Kidney (tissue), 10 donors: ENCODE measurements at regions not wholly inside any gene's neighbourhood (a gene's known extent, or its start where the extent isn't known, plus 50 kb on each side); places are given as distances from the start of the nearest gene placed in this dataset.
"Not testable (repeated sequence)": the region's sequence is repeated elsewhere in the genome, so short reads cannot be mapped to it uniquely, and the experiment has no call there.

Experiments
- DNase-seq, 5 donors: peaks; one replicate each; pipeline ENCODE4 v3.0.0-alpha.2; 2013 to 2020
- FAIRE-seq: peaks from 2 replicates; lab custom pipeline; 2012; peaks lifted over from hg19 to GRCh38; lab: Jason Lieb, UNC
- H3K27ac ChIP-seq, 2 donors: one replicate each; pipeline ENCODE4 v1.7.0; 2013; ENCODE audit warnings: low read depth in 2 of 2, low read length in 2 of 2, inconsistent platforms in 1 of 2
- H3K27me3 ChIP-seq: one replicate; pipeline ENCODE4 v1.7.1; 2013; ENCODE audit warnings: low read length, inconsistent platforms; ENCODE audit not compliant: control insufficient read depth, insufficient read depth
- H3K36me3 ChIP-seq, 3 donors: one replicate each; pipeline versions ENCODE4 v1.7.0 to v1.7.1; 2013; ENCODE audit warnings: low read length in 3 of 3, control low read depth in 1 of 3, inconsistent platforms in 1 of 3; ENCODE audit not compliant: insufficient read depth in 3 of 3, control insufficient read depth in 2 of 3
- H3K4me1 ChIP-seq, 3 donors: one replicate each; pipeline versions ENCODE4 v1.7.0 to v1.7.1; 2013; ENCODE audit warnings: low read length in 3 of 3, inconsistent platforms in 1 of 3, low read depth in 1 of 3; ENCODE audit not compliant: control insufficient read depth in 2 of 3, insufficient read depth in 2 of 3
- H3K4me3 ChIP-seq, 3 donors: one replicate each; pipeline versions ENCODE4 v1.7.0 to v1.8.1; 2013; ENCODE audit warnings: low read length in 3 of 3, control low read depth in 1 of 3, inconsistent platforms in 1 of 3
- H3K9ac ChIP-seq, 3 donors: one replicate each; pipeline versions ENCODE4 v1.7.0 to v1.7.1; 2013; ENCODE audit warnings: low read length in 3 of 3, control low read depth in 1 of 3, inconsistent platforms in 1 of 3
- H3K9me3 ChIP-seq, 3 donors: one replicate each; pipeline versions ENCODE4 v1.7.0 to v1.7.1; 2013; ENCODE audit warnings: low read length in 3 of 3, control low read depth in 1 of 3, inconsistent platforms in 1 of 3; ENCODE audit not compliant: control insufficient read depth in 2 of 3, insufficient read depth in 1 of 3
- intact Hi-C: fragments of 100-400 bp; cut with DNase I; formaldehyde crosslinking; loops from one replicate; pipeline ENCODE4 v1.11.1; 2022
- donor health status: control.
- donor health status: control.
- donor health status: DM: yes; HTN: yes; CAD: no.
- donor health status: Normal renal cell carcinoma (clear cell type).

DNA sequence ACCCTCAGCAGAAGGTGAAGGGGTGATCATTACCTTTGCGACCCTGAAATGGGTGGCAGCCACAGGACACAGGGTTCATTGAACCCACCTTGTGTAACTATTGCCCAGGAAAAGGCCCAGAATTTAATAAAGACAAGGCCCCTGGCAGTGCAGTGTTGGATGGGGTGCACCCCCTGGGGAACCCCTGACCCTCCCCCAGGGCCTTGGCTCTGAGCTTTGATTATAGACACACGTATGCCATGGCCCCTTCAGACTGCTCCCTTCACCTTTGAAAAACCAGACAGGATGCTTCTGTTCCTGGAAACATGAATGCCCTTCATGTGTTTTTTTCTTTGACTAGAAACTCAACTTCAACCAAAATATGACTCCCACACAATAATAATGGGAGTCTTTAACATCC lies 93.1 kb downstream of the POTEH start:
- H3K4me3 ChIP-seq, DNase-seq, H3K27ac ChIP-seq, H3K9ac ChIP-seq, H3K27me3 ChIP-seq, H3K9me3 ChIP-seq, H3K36me3 ChIP-seq, intact Hi-C loops, H3K4me1 ChIP-seq, FAIRE-seq: not testable (repeated sequence)

DNA sequence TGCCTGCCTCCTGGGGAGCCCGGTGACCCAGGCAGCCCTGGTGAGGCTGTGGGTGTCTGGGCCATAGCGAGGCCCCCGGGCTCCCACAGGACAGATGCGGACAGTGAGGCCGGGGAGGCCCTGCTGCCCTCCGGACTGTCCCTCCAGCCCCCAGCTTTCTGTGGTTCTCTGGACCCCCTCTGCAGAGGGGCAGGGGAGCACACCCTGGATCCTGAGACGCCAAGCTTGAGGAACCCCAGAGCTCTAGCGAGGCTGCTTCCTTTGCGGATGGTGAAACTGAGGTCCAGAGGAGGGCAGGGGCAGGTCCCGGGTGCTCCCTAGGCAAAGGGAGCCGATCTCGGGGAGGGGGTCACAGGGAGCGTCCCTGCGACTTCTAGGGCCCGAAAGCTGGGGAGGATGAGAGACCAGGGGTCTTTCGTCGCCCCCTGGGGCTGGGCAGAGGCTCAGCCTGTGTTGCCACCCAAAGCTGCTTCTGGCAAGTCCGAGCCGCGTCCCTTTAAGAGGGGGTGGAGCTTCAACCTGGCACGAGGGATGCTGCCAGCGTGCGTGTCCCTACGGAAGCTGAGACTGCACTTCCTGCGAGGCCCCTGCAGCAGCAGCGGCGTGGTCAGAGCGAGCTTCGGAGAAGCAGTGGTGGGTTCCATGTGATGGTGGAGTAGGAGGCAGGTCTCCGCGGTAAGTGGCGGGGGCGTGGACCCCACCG lies 94.7 kb downstream of the POTEH start:
- intact Hi-C loops, FAIRE-seq, DNase-seq, H3K36me3 ChIP-seq, H3K4me1 ChIP-seq, H3K27ac ChIP-seq, H3K9ac ChIP-seq, H3K4me3 ChIP-seq, H3K9me3 ChIP-seq, H3K27me3 ChIP-seq: not testable (repeated sequence)

DNA sequence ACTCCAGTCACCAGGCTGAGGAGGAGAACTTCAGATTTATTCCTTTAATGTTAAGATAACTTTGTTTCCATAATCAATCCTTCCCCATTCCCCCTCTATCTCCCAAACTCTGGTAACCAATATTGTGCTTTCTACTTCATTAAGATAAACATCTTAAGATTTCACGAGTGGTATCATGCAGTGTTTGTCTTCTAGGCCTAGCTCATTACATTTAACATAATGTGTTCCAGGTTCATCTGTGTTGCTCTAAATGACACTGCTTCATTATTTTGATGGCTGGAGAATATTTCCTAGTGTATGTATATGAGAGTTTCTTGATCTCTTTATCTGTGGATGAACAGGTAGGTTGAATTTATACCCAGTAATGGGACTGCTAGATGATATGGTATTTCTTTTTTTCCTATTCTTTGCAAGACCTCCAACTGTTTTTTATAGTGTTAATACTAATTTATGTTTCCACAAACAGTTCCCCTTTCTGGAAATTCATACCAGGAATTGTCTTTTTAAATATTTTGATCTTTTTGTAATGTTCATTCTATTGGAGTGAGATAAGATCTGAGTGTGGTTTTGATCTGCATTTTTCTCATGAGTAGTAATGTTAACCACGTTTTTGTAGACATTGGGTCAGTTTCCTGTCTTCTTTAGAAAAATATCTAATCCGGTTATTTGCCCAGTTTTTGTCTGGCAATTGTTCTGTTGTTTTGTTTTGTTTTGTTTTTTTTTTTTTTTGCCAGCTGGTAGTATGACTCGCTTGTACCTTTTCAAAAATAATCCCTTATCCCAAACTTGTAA lies 97.3 kb downstream of the POTEH start:
- H3K4me1 ChIP-seq, FAIRE-seq, H3K9ac ChIP-seq, intact Hi-C loops, H3K27ac ChIP-seq, H3K27me3 ChIP-seq, DNase-seq, H3K9me3 ChIP-seq, H3K36me3 ChIP-seq, H3K4me3 ChIP-seq: not testable (repeated sequence)

DNA sequence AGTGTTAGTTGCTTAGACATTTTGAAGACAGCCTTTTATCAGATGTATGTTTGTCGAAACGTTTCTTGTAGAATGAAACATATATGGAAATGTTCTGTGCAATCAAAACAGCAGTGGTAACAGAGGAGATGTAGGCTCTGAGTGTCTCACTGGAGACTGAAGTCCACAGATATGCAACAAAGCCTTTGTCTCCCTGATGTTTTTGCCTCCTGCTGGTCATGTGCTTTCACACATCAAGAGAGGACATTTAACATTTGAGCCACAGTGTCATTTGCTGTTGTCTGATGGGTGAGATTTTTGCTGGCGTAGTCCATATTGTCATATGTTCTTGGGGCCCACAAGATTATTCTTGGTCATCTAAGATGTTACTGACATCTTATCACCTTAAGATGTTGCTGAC lies 101.7 kb downstream of the POTEH start:
- H3K27me3 ChIP-seq, FAIRE-seq, H3K36me3 ChIP-seq, H3K4me3 ChIP-seq, intact Hi-C loops, H3K9ac ChIP-seq, H3K4me1 ChIP-seq, H3K27ac ChIP-seq, DNase-seq, H3K9me3 ChIP-seq: not testable (repeated sequence)

DNA sequence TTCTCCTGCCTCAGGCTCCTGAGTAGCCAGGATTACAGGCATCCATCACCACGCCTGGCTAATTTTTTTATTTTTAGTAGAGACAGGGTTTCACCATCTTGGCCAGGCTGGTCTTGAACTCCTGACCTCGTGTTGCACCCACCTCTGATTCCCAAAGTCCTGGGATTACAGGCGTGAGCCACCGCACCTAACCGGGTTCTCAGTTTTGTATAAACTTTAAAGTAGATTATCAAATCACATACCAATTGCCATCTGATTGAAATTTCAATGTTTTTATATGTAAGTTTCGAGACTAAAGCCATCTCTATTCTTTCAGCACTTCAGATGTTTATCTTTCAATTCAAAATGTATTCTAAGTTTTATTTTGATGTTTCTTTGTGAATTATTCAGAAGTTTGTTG lies 110.1 kb downstream of the POTEH start:
- H3K9me3 ChIP-seq, FAIRE-seq, H3K4me3 ChIP-seq, DNase-seq, H3K4me1 ChIP-seq, H3K27ac ChIP-seq, H3K27me3 ChIP-seq, intact Hi-C loops, H3K36me3 ChIP-seq, H3K9ac ChIP-seq: not testable (repeated sequence)

DNA sequence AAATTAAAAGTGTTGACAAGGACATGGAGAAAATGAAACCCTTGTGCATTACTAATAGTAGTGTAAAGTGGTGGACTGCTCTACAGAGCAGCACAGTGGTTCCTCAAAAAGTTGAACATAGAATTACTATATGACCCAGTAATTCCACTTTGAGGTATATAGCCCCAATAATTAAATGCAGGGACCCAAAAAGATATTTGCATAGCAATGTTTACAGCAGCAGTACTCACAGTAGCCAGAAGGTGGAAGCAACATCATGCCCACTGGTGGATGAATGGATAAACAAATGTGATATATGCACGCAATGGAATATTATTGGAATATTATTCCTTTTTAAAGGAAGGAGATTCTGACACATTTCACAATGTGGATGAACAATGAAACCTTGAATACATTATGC lies 121.3 kb downstream of the POTEH start:
- intact Hi-C loops, H3K9ac ChIP-seq, FAIRE-seq: not testable (repeated sequence)

DNA sequence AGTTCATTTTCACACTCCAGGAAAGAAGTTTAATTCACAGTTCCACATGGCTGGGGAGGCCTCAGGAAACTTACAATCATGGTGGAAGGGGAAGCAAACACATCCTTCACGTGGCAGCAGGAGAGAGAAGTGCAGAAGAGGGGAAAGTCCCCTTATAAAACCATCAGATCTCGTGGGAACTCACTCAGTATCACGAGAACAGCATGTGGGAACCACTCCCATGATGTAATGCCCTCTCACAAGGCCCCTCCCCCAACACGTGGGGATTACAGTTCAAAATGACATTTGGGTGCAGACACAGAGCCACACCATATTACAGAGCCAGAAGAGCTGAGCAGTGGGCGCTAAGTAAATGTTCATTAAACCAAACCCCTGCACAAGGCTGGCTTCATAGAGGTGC lies 126.0 kb downstream of the POTEH start:
- not testable (repeated sequence) for DNase-seq

More for the DNA sequence above, 121.3 kb downstream of the POTEH start:
- not testable (repeated sequence) for H3K4me3 ChIP-seq, H3K27me3 ChIP-seq, H3K27ac ChIP-seq, H3K9me3 ChIP-seq, H3K36me3 ChIP-seq, DNase-seq, H3K4me1 ChIP-seq

DNA sequence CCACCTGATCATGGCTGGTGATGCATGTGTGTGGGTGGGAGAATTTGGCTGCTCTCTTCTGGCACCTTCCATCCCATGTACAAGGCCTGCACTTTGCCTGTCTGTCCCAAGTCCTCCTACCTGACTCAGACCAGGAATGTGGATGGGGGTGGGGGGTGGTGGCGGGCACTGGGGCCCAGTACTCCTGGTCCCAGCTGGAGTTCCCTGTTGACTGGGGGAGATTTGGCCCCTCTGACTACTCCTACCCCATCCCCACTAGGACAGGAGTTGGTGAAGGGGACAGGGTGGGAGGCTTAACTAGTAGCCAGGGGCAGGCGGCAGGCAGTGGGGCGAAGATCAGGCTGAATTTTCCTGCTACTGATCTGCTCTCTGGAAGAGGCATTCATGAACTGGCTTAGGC lies 126.6 kb downstream of the POTEH start:
- H3K27ac ChIP-seq, H3K4me1 ChIP-seq, H3K9ac ChIP-seq, H3K27me3 ChIP-seq, FAIRE-seq, H3K4me3 ChIP-seq, H3K9me3 ChIP-seq, intact Hi-C loops, H3K36me3 ChIP-seq: not testable (repeated sequence)
- DNase-seq = peak in 1 of 5 donors; percentile 28

More for the DNA sequence above, 126.0 kb downstream of the POTEH start:
- H3K27me3 ChIP-seq, H3K9me3 ChIP-seq, H3K27ac ChIP-seq, H3K9ac ChIP-seq, H3K36me3 ChIP-seq, FAIRE-seq, H3K4me3 ChIP-seq, intact Hi-C loops, H3K4me1 ChIP-seq: not testable (repeated sequence)
